Liver (tissue), 8 donors: ENCODE measurements at regions not wholly inside any gene's neighbourhood (a gene's known extent, or its start where the extent isn't known, plus 50 kb on each side); places are given as distances from the start of the nearest gene placed in this dataset.

ENCODE experiments used
- DNase-seq: peaks from one replicate; pipeline ENCODE4 v3.0.0-alpha.2; 2017; ENCODE audit warnings: low spot score
- H3K27ac ChIP-seq, 2 donors: one replicate each; pipeline ENCODE4 v1.7.0; 2013; ENCODE audit warnings: inconsistent platforms in 2 of 2, low read length in 2 of 2, control low read depth in 1 of 2, low read depth in 1 of 2, mild to moderate bottlenecking in 1 of 2
- H3K27me3 ChIP-seq, 4 donors: one replicate each; pipeline versions ENCODE4 v1.6.1 to v1.7.0; 2013; ENCODE audit warnings: low read length in 3 of 4, inconsistent platforms in 1 of 4, mild to moderate bottlenecking in 1 of 4, moderate library complexity in 1 of 4; ENCODE audit not compliant: control insufficient read depth in 4 of 4, insufficient read depth in 4 of 4
- H3K36me3 ChIP-seq, 4 donors: one replicate each; pipeline versions ENCODE4 v1.6.1 to v1.7.0; 2013; ENCODE audit warnings: low read length in 3 of 4, mild to moderate bottlenecking in 3 of 4, low read depth in 1 of 4, moderate library complexity in 1 of 4; ENCODE audit not compliant: control insufficient read depth in 4 of 4, insufficient read depth in 3 of 4
- H3K4me1 ChIP-seq, 4 donors: one replicate each; pipeline versions ENCODE4 v1.6.1 to v1.7.0; 2013; ENCODE audit warnings: low read length in 3 of 4, mild to moderate bottlenecking in 3 of 4, moderate library complexity in 1 of 4; ENCODE audit not compliant: control insufficient read depth in 4 of 4, insufficient read depth in 4 of 4
- H3K4me3 ChIP-seq, 3 donors: one replicate each; pipeline versions ENCODE4 v1.6.1 to v1.7.0; 2013; ENCODE audit warnings: low read length in 3 of 3, control low read depth in 1 of 3, low read depth in 1 of 3, mild to moderate bottlenecking in 1 of 3
- H3K9ac ChIP-seq, 2 donors: one replicate each; pipeline ENCODE4 v1.7.0; 2013; ENCODE audit warnings: low read length in 2 of 2, mild to moderate bottlenecking in 2 of 2, moderate library complexity in 2 of 2, control low read depth in 1 of 2, low read depth in 1 of 2
- H3K9me3 ChIP-seq, 4 donors: one replicate each; pipeline versions ENCODE4 v1.6.1 to v1.7.0; 2013; ENCODE audit warnings: low read length in 3 of 4; ENCODE audit not compliant: control insufficient read depth in 4 of 4
- EGR1 ChIP-seq, 2 donors: IDR thresholded peaks; 2 replicates each; pipeline ENCODE4 v1.6.1; 2016 to 2018; ENCODE audit warnings: antibody characterized with exemption in 2 of 2, low read depth in 2 of 2
- FOXA1 ChIP-seq: IDR thresholded peaks from 2 replicates; pipeline ENCODE4 v1.6.1; 2016; ENCODE audit warnings: antibody characterized with exemption
- FOXA2 ChIP-seq: IDR thresholded peaks from 2 replicates; pipeline ENCODE4 v1.6.1; 2016; ENCODE audit warnings: antibody characterized with exemption
- GABPA ChIP-seq, 2 donors: IDR thresholded peaks in 1 of 2; conservative IDR thresholded peaks in 1 of 2; 2 replicates each; pipeline ENCODE4 v1.6.1; 2016; ENCODE audit warnings: antibody characterized with exemption in 2 of 2, mild to moderate bottlenecking in 1 of 2, moderate library complexity in 1 of 2
- HNF4A ChIP-seq, 2 donors: conservative IDR thresholded peaks; 2 replicates each; pipeline ENCODE4 v1.6.1; 2016; ENCODE audit warnings: antibody characterized with exemption in 2 of 2, mild to moderate bottlenecking in 2 of 2
- HNF4G ChIP-seq: IDR thresholded peaks from 2 replicates; pipeline ENCODE4 v1.6.1; 2016; ENCODE audit warnings: antibody characterized with exemption
- JUND ChIP-seq, 2 donors: IDR thresholded peaks; 2 replicates each; pipeline ENCODE4 v1.6.1; 2016; ENCODE audit warnings: antibody characterized with exemption in 2 of 2
- NR2F2 ChIP-seq: IDR thresholded peaks from 2 replicates; pipeline ENCODE4 v1.6.1; 2016; ENCODE audit warnings: antibody characterized with exemption
- RAD21 ChIP-seq, 2 donors: IDR thresholded peaks; 2 replicates each; pipeline ENCODE4 v1.6.1; 2016; ENCODE audit warnings: antibody characterized with exemption in 2 of 2, mild to moderate bottlenecking in 2 of 2
- RXRA ChIP-seq, 2 donors: IDR thresholded peaks; 2 replicates each; pipeline ENCODE4 v1.6.1; 2017 to 2018; ENCODE audit warnings: antibody characterized with exemption in 2 of 2, mild to moderate bottlenecking in 1 of 2
- SP1 ChIP-seq: IDR thresholded peaks from 2 replicates; pipeline ENCODE4 v1.6.1; 2018; ENCODE audit warnings: antibody characterized with exemption, mild to moderate bottlenecking
- TAF1 ChIP-seq: conservative IDR thresholded peaks from 2 replicates; pipeline ENCODE4 v1.6.1; 2016; ENCODE audit warnings: antibody characterized with exemption, mild to moderate bottlenecking
- YY1 ChIP-seq: IDR thresholded peaks from 2 replicates; pipeline ENCODE4 v1.6.1; 2016; ENCODE audit warnings: antibody characterized with exemption, mild to moderate bottlenecking
- WGBS: extraction: QIAGEN DNeasy Blood & Tissue Kit; methylation state at CpG from one replicate; pipeline ENCODE4 v1.1.7; 2013; 5-methylcytosine and 5-hydroxymethylcytosine counted together
- TF ChIP-seq, protein P1 (sequence below): IDR thresholded peaks from 2 replicates; pipeline ENCODE4 v1.6.1; 2016; ENCODE audit warnings: antibody characterized with exemption
- TF ChIP-seq, protein P2 (sequence below): fragments of 150-350 bp; IDR thresholded peaks from 2 replicates; pipeline ENCODE4 v1.5.1; 2017; ENCODE audit warnings: improper control_type of control experiment, low read depth, low read length; ENCODE audit not compliant: missing input control
- TF ChIP-seq, protein P3 (sequence below): IDR thresholded peaks from 2 replicates; pipeline ENCODE4 v1.6.1; 2016; ENCODE audit warnings: antibody characterized with exemption
- TF ChIP-seq, protein P4 (sequence below): IDR thresholded peaks from 2 replicates; pipeline ENCODE4 v1.6.1; 2016; ENCODE audit warnings: antibody characterized with exemption, mild to moderate bottlenecking
- TF ChIP-seq, protein P5 (sequence below): IDR thresholded peaks from 2 replicates; pipeline ENCODE4 v1.6.1; 2016; ENCODE audit warnings: antibody characterized with exemption
- donor health status: healthy.
- donor health status: healthy.
- donor health status: healthy.
- donor health status: healthy.
- donor health status: healthy.

DNA sequence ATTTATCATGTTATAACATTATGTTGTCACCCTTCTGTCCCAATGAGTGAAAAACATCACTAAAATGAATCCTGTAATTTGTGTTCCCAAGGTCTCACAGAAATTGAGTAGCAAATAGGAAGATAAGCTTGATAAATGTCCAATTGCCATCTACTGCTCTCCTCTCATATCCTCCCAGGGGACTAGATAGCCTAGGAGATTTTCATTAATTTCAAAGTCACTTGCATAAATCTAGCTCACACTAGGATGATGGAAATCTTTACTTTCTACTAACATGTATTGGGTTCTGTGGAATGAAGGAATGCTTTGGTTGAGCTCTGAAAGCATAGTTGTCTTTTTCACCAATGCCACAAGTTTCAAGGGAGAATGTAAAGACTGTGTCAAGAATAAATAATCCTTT lies 605.5 kb upstream of the CDH7 start:
- Histone ChIP-seq H3K27me3 (no peaks in the 10 kb centered on the region), H3K4me1 (no peaks in the 10 kb centered on the region), H3K4me3 (no peak overlapping the region), H3K27ac (no peak overlapping the region), H3K9ac (no peak overlapping the region), H3K9me3 (no peaks in the 10 kb centered on the region), H3K36me3 (no peaks in the 10 kb centered on the region)
- TF ChIP-seq RAD21 (IDR thresholded peaks at IDR 0.05) (no peak), FOXA2 (no peak), JUND (IDR thresholded peaks at IDR 0.05) (no peak), TAF1 (no peak), SP1 (no peak), FOXA1 (no peak), YY1 (no peak), HNF4A (conservative IDR thresholded peaks at IDR 0.05) (no peak), EGR1 (IDR thresholded peaks at IDR 0.05; ENCODE audit: low read depth in 2 of 2) (no peak), NR2F2 (no peak), HNF4G (no peak), RXRA (IDR thresholded peaks at IDR 0.05) (no peak), GABPA (IDR thresholded peaks at IDR 0.05 in 1 of 2, conservative IDR thresholded peaks at IDR 0.05 in 1 of 2) (no peak)
- TF ChIP-seq, protein P1, sequence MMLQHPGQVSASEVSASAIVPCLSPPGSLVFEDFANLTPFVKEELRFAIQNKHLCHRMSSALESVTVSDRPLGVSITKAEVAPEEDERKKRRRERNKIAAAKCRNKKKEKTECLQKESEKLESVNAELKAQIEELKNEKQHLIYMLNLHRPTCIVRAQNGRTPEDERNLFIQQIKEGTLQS, result no peak
- TF ChIP-seq, protein P2, sequence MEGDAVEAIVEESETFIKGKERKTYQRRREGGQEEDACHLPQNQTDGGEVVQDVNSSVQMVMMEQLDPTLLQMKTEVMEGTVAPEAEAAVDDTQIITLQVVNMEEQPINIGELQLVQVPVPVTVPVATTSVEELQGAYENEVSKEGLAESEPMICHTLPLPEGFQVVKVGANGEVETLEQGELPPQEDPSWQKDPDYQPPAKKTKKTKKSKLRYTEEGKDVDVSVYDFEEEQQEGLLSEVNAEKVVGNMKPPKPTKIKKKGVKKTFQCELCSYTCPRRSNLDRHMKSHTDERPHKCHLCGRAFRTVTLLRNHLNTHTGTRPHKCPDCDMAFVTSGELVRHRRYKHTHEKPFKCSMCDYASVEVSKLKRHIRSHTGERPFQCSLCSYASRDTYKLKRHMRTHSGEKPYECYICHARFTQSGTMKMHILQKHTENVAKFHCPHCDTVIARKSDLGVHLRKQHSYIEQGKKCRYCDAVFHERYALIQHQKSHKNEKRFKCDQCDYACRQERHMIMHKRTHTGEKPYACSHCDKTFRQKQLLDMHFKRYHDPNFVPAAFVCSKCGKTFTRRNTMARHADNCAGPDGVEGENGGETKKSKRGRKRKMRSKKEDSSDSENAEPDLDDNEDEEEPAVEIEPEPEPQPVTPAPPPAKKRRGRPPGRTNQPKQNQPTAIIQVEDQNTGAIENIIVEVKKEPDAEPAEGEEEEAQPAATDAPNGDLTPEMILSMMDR, result no peak
- TF ChIP-seq, protein P3, sequence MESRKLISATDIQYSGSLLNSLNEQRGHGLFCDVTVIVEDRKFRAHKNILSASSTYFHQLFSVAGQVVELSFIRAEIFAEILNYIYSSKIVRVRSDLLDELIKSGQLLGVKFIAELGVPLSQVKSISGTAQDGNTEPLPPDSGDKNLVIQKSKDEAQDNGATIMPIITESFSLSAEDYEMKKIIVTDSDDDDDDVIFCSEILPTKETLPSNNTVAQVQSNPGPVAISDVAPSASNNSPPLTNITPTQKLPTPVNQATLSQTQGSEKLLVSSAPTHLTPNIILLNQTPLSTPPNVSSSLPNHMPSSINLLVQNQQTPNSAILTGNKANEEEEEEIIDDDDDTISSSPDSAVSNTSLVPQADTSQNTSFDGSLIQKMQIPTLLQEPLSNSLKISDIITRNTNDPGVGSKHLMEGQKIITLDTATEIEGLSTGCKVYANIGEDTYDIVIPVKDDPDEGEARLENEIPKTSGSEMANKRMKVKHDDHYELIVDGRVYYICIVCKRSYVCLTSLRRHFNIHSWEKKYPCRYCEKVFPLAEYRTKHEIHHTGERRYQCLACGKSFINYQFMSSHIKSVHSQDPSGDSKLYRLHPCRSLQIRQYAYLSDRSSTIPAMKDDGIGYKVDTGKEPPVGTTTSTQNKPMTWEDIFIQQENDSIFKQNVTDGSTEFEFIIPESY, result no peak
- TF ChIP-seq, protein P4, sequence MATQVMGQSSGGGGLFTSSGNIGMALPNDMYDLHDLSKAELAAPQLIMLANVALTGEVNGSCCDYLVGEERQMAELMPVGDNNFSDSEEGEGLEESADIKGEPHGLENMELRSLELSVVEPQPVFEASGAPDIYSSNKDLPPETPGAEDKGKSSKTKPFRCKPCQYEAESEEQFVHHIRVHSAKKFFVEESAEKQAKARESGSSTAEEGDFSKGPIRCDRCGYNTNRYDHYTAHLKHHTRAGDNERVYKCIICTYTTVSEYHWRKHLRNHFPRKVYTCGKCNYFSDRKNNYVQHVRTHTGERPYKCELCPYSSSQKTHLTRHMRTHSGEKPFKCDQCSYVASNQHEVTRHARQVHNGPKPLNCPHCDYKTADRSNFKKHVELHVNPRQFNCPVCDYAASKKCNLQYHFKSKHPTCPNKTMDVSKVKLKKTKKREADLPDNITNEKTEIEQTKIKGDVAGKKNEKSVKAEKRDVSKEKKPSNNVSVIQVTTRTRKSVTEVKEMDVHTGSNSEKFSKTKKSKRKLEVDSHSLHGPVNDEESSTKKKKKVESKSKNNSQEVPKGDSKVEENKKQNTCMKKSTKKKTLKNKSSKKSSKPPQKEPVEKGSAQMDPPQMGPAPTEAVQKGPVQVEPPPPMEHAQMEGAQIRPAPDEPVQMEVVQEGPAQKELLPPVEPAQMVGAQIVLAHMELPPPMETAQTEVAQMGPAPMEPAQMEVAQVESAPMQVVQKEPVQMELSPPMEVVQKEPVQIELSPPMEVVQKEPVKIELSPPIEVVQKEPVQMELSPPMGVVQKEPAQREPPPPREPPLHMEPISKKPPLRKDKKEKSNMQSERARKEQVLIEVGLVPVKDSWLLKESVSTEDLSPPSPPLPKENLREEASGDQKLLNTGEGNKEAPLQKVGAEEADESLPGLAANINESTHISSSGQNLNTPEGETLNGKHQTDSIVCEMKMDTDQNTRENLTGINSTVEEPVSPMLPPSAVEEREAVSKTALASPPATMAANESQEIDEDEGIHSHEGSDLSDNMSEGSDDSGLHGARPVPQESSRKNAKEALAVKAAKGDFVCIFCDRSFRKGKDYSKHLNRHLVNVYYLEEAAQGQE, result no peak
- TF ChIP-seq, protein P5, sequence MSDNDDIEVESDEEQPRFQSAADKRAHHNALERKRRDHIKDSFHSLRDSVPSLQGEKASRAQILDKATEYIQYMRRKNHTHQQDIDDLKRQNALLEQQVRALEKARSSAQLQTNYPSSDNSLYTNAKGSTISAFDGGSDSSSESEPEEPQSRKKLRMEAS, result no peak
- no peak for DNase-seq

DNA sequence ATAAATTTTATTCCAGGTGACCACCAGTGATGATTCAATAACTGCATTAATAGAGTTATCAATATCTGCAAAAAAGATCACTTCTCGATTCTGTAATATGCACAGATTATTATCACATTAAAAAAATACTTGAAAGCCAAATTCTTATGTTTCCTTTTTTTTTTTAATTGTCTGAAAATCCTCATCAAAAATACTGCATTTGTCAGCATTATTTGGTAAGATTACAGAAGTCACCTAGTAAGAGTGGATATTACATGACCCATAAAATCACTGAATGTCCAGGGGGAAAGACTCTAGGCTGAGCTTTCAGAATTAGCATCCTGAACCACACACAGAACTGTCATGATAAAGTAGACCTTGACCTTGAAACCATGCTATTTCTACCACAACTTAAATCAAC lies 617.2 kb upstream of the CDH7 start:
- H3K27me3 ChIP-seq, result no peaks in the 10 kb centered on the region
- H3K9me3 ChIP-seq, result no peaks in the 10 kb centered on the region
- no peak overlapping the region for H3K9ac ChIP-seq
- 82% methylated on average over 1 of the region's 1 CpG for WGBS
- H3K4me3 ChIP-seq, result no peak overlapping the region
- no peaks in the 10 kb centered on the region for H3K36me3 ChIP-seq
- DNase-seq, result no peak
- no peaks in the 10 kb centered on the region for H3K4me1 ChIP-seq
- no peak overlapping the region for H3K27ac ChIP-seq
- TF ChIP-seq FOXA2 (no peak), GABPA (IDR thresholded peaks at IDR 0.05 in 1 of 2, conservative IDR thresholded peaks at IDR 0.05 in 1 of 2) (no peak), RXRA (IDR thresholded peaks at IDR 0.05) (no peak), FOXA1 (no peak), JUND (IDR thresholded peaks at IDR 0.05) (no peak), NR2F2 (no peak), YY1 (no peak)
- TF ChIP-seq, protein P1, result no peak
- TF ChIP-seq, protein P5, result no peak
- TF ChIP-seq, protein P4, result no peak
